Tibial artery (tissue), 4 donors: ENCODE measurements at regions not wholly inside any gene's neighbourhood (a gene's known extent, or its start where the extent isn't known, plus 50 kb on each side); places are given as distances from the start of the nearest gene placed in this dataset.

Experiments
- DNase-seq, 2 donors: peaks; one replicate each; pipeline ENCODE4 v3.0.0-alpha.2; 2019
- H3K27ac ChIP-seq, 2 donors: fragments of 200-600 bp; sonication (generic) in 1 of 2; 1 replicate in 1 of 2; 2 replicates in 1 of 2; pipeline ENCODE4 v1.5.1; 2018 to 2019; ENCODE audit warnings: mild to moderate bottlenecking in 1 of 2
- H3K27me3 ChIP-seq, 2 donors: fragments of 200-600 bp; sonication (generic) in 1 of 2; one replicate each; pipeline versions ENCODE4 v1.5.1 to v1.6.0; 2016 to 2019
- H3K36me3 ChIP-seq, 3 donors: fragments of 200-600 bp; sonication (generic) in 2 of 3; one replicate each; pipeline ENCODE4 v1.5.1; 2016 to 2019; ENCODE audit warnings: mild to moderate bottlenecking in 2 of 3
- H3K4me1 ChIP-seq, 4 donors: fragments of 200-600 bp; sonication (generic) in 2 of 4; 1 replicate in 3 of 4; 2 replicates in 1 of 4; pipeline ENCODE4 v1.5.1; 2016 to 2019
- H3K4me3 ChIP-seq, 2 donors: fragments of 200-600 bp; sonication (generic) in 1 of 2; 1 replicate in 1 of 2; 2 replicates in 1 of 2; pipeline ENCODE4 v1.5.1; 2018 to 2019; ENCODE audit warnings: mild to moderate bottlenecking in 2 of 2
- H3K9me3 ChIP-seq, 3 donors: fragments of 200-600 bp; sonication (generic) in 1 of 3; one replicate each; pipeline ENCODE4 v1.5.1; 2016 to 2019
- intact Hi-C: fragments of 100-400 bp; cut with DNase I; formaldehyde crosslinking; loops from one replicate; pipeline ENCODE4 v1.15.0; 2023; ENCODE audit warnings: low total_unique reads
- TF ChIP-seq, protein P1 (sequence below), 2 experiments: fragments of 200-600 bp in 1 of 2; fragments of 450-650 bp in 1 of 2; IDR thresholded peaks; one replicate each; pipeline ENCODE4 v1.5.1; 2017 to 2019; ENCODE audit warnings: antibody characterized with exemption in 2 of 2, mild to moderate bottlenecking in 1 of 2, moderate library complexity in 1 of 2

DNA sequence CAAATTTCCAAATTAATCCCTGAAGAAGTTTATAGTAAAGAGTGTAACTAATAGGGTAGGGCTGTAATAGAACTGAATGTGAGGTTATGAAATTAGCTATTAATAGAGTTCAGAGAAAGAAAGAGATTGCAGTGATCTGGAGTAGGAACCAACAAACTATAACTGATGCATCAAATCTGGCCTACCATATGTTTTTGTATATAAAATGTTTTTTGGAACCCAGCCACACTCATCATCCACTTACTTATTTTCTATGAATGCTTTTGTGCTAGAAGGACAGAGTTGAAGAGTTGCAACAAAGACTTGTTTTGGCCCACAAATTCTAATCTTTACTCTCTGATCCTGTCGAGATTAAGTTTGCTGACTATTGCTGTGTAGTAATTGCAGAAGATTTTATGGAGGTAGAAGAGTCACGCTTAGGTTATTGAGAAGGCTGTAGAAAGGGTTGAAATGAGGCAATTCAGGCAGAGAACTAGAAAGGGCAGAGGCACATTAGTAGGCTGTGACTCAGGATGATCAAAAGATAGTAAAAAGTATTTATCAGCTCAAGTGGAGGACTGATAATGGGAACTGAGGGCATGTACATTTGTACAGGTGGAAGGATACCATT is 298.7 kb upstream of the EMCN start:
- H3K9me3 ChIP-seq, result no peaks in the 10 kb centered on the region
- TF ChIP-seq, protein P1, sequence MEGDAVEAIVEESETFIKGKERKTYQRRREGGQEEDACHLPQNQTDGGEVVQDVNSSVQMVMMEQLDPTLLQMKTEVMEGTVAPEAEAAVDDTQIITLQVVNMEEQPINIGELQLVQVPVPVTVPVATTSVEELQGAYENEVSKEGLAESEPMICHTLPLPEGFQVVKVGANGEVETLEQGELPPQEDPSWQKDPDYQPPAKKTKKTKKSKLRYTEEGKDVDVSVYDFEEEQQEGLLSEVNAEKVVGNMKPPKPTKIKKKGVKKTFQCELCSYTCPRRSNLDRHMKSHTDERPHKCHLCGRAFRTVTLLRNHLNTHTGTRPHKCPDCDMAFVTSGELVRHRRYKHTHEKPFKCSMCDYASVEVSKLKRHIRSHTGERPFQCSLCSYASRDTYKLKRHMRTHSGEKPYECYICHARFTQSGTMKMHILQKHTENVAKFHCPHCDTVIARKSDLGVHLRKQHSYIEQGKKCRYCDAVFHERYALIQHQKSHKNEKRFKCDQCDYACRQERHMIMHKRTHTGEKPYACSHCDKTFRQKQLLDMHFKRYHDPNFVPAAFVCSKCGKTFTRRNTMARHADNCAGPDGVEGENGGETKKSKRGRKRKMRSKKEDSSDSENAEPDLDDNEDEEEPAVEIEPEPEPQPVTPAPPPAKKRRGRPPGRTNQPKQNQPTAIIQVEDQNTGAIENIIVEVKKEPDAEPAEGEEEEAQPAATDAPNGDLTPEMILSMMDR (IDR thresholded peaks at IDR 0.05), result no peak
- no peak overlapping the region for H3K27ac ChIP-seq
- intact Hi-C loops, result no loop called here
- DNase-seq, result no peak
- no peaks in the 10 kb centered on the region for H3K4me1 ChIP-seq
- no peak overlapping the region for H3K4me3 ChIP-seq
- no peaks in the 10 kb centered on the region for H3K36me3 ChIP-seq
- no peaks in the 10 kb centered on the region for H3K27me3 ChIP-seq

DNA sequence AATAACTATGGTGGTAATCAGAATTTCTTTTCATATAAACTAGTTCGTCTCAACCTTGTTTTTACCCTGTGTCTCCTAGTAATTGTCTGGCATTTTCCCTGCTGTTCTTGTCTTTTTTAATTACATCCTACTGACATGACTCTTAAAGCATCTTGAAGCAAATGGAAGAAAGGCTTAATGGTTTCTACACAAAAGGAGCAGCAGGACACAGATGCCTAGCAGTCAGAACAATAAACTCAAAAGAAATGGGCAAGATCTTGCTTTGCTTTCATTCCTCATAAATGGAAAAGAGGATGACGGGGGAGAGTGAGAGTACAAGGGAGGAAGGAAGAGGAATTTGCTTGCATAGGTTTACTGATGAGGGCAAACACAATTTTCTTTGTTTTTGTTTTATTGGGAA is 293.2 kb upstream of the EMCN start:
- intact Hi-C loops, result no loop called here
- Histone ChIP-seq H3K4me1 (no peaks in the 10 kb centered on the region), H3K36me3 (no peaks in the 10 kb centered on the region), H3K4me3 (no peak overlapping the region), H3K27ac (no peak overlapping the region), H3K27me3 (no peaks in the 10 kb centered on the region), H3K9me3 (no peaks in the 10 kb centered on the region)
- DNase-seq, result no peak
- TF ChIP-seq, protein P1 (IDR thresholded peaks at IDR 0.05), result no peak

DNA sequence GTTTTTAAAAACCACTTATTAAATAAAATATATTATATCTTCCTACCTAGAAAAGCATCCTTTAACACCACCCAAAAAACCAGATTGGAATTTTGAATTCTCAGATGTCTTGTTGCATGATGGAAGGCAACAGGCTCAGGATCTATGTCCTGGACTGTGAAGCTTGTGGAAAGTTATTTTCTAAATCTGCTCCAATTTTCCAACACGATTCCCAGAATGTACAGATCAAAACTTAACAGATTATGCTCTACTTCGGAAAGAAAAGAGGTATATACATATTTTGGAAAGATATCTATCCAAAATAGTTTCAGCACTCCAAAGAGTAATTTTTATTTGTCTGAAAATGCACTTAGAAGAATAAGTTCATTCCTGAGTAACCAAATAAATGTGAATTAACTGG is 291.7 kb upstream of the EMCN start:
- Histone ChIP-seq H3K27ac (no peak overlapping the region), H3K4me3 (no peak overlapping the region), H3K4me1 (no peaks in the 10 kb centered on the region), H3K36me3 (no peaks in the 10 kb centered on the region), H3K27me3 (no peaks in the 10 kb centered on the region), H3K9me3 (no peaks in the 10 kb centered on the region)
- intact Hi-C loops, result no loop called here
- TF ChIP-seq, protein P1 (IDR thresholded peaks at IDR 0.05), result no peak
- DNase-seq, result no peak

DNA sequence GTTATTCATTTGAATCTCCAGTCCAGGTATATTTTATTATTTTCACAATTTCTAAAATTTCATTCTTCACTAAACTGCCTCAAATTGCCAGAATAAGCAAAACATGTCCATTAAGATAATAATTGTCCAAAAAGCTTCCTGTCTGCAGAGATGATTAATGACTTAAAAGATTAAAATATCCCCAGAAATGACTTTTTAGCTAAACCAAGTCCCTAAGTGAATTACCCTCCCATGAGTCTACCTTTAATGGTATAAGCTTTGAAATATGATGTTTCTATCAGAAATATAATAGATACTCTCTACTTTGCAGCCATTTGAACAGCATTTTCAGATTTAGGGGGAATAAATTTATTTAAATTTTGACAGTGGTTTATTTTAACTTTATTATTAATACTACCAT is 289.2 kb upstream of the EMCN start:
- Histone ChIP-seq H3K27me3 (no peaks in the 10 kb centered on the region), H3K27ac (no peak overlapping the region), H3K9me3 (no peaks in the 10 kb centered on the region), H3K4me1 (no peaks in the 10 kb centered on the region), H3K36me3 (no peaks in the 10 kb centered on the region), H3K4me3 (no peak overlapping the region)
- DNase-seq, result no peak
- intact Hi-C loops, result no loop called here
- TF ChIP-seq, protein P1 (IDR thresholded peaks at IDR 0.05), result no peak

DNA sequence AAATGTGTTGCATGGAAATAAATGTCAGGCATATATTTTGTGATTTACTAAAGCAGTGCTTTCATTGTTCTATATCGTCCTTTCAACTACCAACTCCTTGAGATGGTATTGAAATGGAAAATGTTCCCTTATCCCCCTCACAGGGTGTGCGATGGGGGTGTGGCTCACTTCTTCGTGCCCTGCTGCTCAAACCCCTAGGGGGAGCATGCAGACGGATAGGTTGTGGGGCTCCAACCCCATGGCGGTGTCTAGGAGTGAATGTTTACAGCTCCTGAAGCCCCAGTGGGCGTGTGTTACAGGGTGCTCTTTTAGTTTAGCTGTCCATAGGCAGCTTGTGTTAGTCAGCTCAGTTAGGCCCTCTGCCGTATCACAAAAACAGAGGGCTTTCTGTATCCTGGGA is 287.7 kb upstream of the EMCN start:
- intact Hi-C loops, result no loop called here
- Histone ChIP-seq H3K4me3 (no peak overlapping the region), H3K27me3 (no peaks in the 10 kb centered on the region), H3K4me1 (no peaks in the 10 kb centered on the region), H3K27ac (no peak overlapping the region), H3K9me3 (no peaks in the 10 kb centered on the region), H3K36me3 (no peaks in the 10 kb centered on the region)
- no peak for DNase-seq
- TF ChIP-seq, protein P1 (IDR thresholded peaks at IDR 0.05), result no peak
